CD4-positive, alpha-beta T cell (primary cell): ENCODE measurements at regions not wholly inside any gene's neighbourhood (a gene's known extent, or its start where the extent isn't known, plus 50 kb on each side); places are given as distances from the start of the nearest gene placed in this dataset.

ENCODE experiments used
- ATAC-seq: fragments of 200-7000 bp; cut with Tn5 transposase; one replicate; pipeline ENCODE4 v1.10.0; 2022; ENCODE audit warnings: mild to moderate bottlenecking; ENCODE audit not compliant: poor library complexity
- CTCF ChIA-PET: fragments of 350-600 bp; sonication (Branson Sonifier 250); formaldehyde crosslinking; loops from one replicate; lab custom pipeline; 2021; ENCODE audit warnings: antibody characterized with exemption, inconsistent platforms; lab: Charles Lee
- POLR2A ChIA-PET: fragments of 350-600 bp; sonication (Branson Sonifier 250); formaldehyde crosslinking; loops from one replicate; lab custom pipeline; 2021; ENCODE audit warnings: antibody characterized with exemption, inconsistent platforms; lab: Charles Lee
- DNase-seq, 14 experiments: peaks; one replicate each; pipeline ENCODE4 v3.0.0-alpha.2; 2013 to 2020; ENCODE audit warnings: mixed read lengths in 2 of 14
- H3K27ac ChIP-seq, 2 donors: one replicate each; pipeline versions ENCODE4 v1.5.1 to v1.7.0; 2013; ENCODE audit warnings: low read length in 2 of 2, low read depth in 1 of 2, mild to moderate bottlenecking in 1 of 2
- H3K27me3 ChIP-seq, 2 experiments: 1 replicate in 1 of 2; 2 replicates in 1 of 2; pipeline versions ENCODE4 v1.6.1 to v1.7.0; 2013; ENCODE audit warnings: low read length in 2 of 2, control low read depth in 1 of 2, mild to moderate bottlenecking in 1 of 2, moderate library complexity in 1 of 2; ENCODE audit not compliant: insufficient read depth in 2 of 2, control insufficient read depth in 1 of 2
- H3K36me3 ChIP-seq: one replicate; pipeline ENCODE4 v1.6.1; 2013; ENCODE audit warnings: low read length, control low read depth; ENCODE audit not compliant: insufficient read depth
- H3K4me1 ChIP-seq: one replicate; pipeline ENCODE4 v1.6.1; 2013; ENCODE audit warnings: low read length, control low read depth; ENCODE audit not compliant: insufficient read depth
- H3K4me3 ChIP-seq: one replicate; pipeline ENCODE4 v1.5.1; 2013; ENCODE audit warnings: mild to moderate bottlenecking, low read length, moderate library complexity
- H3K9me3 ChIP-seq, 2 experiments: 1 replicate in 1 of 2; 2 replicates in 1 of 2; pipeline versions ENCODE4 v1.6.1 to v1.7.0; 2013; ENCODE audit warnings: low read length in 2 of 2, mild to moderate bottlenecking in 2 of 2, control low read depth in 1 of 2, moderate library complexity in 1 of 2; ENCODE audit not compliant: control insufficient read depth in 1 of 2, insufficient read depth in 1 of 2
- H3K27ac Mint-ChIP-seq: one replicate; pipeline ENCODE4 v1.8.0; 2020; ENCODE audit warnings: mixed read lengths
- H3K27me3 Mint-ChIP-seq: one replicate; pipeline ENCODE4 v1.8.0; 2021; ENCODE audit warnings: mixed read lengths
- H3K36me3 Mint-ChIP-seq: one replicate; pipeline ENCODE4 v1.8.0; 2021; ENCODE audit warnings: low read depth, mixed read lengths
- H3K4me1 Mint-ChIP-seq: one replicate; pipeline ENCODE4 v1.8.0; 2021; ENCODE audit warnings: low read depth, mixed read lengths
- H3K4me3 Mint-ChIP-seq: one replicate; pipeline ENCODE4 v1.8.0; 2020; ENCODE audit warnings: mild to moderate bottlenecking, mixed read lengths
- H3K9me3 Mint-ChIP-seq: one replicate; pipeline ENCODE4 v1.8.0; 2020; ENCODE audit warnings: mixed read lengths
- intact Hi-C, 2 experiments: fragments of 100-400 bp; cut with DNase I in 1 of 2; cut with micrococcal nuclease in 1 of 2; formaldehyde crosslinking; loops; one replicate each; pipeline versions ENCODE4 v1.15.1 to v1.9.0; 2023 to 2025; cut with DNase I, micrococcal nuclease
- TF ChIP-seq, protein P1 (sequence below): fragments of 200-600 bp; IDR thresholded peaks from one replicate; pipeline ENCODE4 v1.8.0; 2022; ENCODE audit warnings: antibody characterized with exemption, mild to moderate bottlenecking

DNA sequence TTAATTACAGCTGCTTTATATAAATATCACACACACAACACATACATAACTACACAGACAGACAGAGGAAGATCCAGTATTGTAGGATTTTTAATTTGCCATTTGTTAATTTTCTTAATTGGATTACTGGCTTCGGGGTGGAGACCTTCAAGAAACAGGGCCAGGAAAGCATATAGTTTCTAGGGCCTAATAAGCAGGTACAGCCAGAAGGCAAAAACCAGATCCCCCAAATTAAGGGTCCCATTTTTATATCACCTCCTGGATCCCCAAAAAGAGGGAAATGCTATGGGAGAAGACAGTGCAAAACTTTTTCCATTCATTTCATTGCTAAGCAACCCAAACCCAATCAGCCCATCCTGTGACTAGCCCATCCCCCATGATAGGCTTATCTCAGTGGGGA is 373.3 kb upstream of the FAM174A start:
- H3K4me3 ChIP-seq, result no peak overlapping the region
- intact Hi-C loops, result no loop called here
- H3K4me1 ChIP-seq, result no peaks in the 10 kb centered on the region
- CTCF ChIA-PET, result no interaction called here
- Mint-ChIP-seq H3K4me3 (no peak overlapping the region), H3K4me1 (no peaks in the 10 kb centered on the region), H3K27ac (no peak overlapping the region), H3K27me3 (no peaks in the 10 kb centered on the region), H3K36me3 (no peaks in the 10 kb centered on the region), H3K9me3 (peaks cover 5% of the 10 kb centered on the region)
- H3K36me3 ChIP-seq, result no peaks in the 10 kb centered on the region
- ATAC-seq (no peak), DNase-seq (no peak)
- TF ChIP-seq, protein P1, sequence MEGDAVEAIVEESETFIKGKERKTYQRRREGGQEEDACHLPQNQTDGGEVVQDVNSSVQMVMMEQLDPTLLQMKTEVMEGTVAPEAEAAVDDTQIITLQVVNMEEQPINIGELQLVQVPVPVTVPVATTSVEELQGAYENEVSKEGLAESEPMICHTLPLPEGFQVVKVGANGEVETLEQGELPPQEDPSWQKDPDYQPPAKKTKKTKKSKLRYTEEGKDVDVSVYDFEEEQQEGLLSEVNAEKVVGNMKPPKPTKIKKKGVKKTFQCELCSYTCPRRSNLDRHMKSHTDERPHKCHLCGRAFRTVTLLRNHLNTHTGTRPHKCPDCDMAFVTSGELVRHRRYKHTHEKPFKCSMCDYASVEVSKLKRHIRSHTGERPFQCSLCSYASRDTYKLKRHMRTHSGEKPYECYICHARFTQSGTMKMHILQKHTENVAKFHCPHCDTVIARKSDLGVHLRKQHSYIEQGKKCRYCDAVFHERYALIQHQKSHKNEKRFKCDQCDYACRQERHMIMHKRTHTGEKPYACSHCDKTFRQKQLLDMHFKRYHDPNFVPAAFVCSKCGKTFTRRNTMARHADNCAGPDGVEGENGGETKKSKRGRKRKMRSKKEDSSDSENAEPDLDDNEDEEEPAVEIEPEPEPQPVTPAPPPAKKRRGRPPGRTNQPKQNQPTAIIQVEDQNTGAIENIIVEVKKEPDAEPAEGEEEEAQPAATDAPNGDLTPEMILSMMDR, result no peak
- H3K27me3 ChIP-seq, result no peaks in the 10 kb centered on the region
- H3K9me3 ChIP-seq, result peaks cover 0 to 5% of the 10 kb centered on the region in 2 experiments
- no peak overlapping the region for H3K27ac ChIP-seq
- POLR2A ChIA-PET, result no interaction called here

DNA sequence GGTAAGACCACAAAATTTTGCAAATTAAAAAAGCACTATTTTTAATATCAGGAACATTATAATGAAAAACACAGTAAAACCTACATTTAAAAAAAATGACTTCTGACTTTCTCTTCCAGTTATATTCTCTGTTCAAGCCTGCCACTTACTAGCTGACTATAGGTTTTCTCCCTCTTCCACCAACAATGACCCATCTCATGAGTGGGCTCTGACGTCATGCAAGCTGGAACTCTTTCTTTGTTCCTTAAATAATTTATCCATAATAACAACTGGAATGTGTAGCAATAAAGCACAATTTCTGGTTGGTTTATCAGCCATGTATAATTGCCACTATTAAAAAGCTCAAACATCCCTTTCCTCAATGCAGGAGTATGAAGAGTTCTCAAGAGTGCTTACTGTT is 378.1 kb upstream of the FAM174A start:
- POLR2A ChIA-PET, result no interaction called here
- ATAC-seq, result no peak
- intact Hi-C loops, result no loop called here

DNA sequence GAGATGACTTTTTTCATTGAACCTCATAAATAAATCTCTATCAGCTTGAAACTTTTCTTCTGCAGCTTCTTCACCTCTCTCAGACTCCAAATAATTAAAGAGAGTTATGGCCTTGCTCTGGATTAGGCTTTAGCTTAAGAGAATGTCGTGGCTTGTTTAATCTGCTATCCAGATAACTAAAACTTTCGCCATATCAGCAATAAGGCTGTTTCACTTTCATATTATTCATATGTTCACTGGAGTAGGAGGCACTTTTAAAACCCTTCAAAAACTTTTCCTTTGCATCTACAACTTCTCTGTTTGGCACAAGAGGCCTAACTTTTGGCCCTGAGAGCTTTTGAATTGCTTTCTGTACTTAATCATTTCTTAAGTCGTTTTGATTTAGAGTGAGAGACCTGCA is 386.9 kb upstream of the FAM174A start:
- no peak for DNase-seq
- TF ChIP-seq, protein P1, result no peak
- H3K4me3 Mint-ChIP-seq, result no peak overlapping the region
- H3K4me1 Mint-ChIP-seq, result no peaks in the 10 kb centered on the region
- Histone ChIP-seq H3K4me3 (no peak overlapping the region), H3K9me3 (no peaks in the 10 kb centered on the region), H3K36me3 (no peaks in the 10 kb centered on the region), H3K4me1 (no peaks in the 10 kb centered on the region), H3K27ac (no peak overlapping the region), H3K27me3 (no peaks in the 10 kb centered on the region)
- CTCF ChIA-PET, result no interaction called here
- ATAC-seq, result no peak
- intact Hi-C loops, result no loop called here
- no peak overlapping the region for H3K27ac Mint-ChIP-seq
- POLR2A ChIA-PET, result no interaction called here
- no peaks in the 10 kb centered on the region for H3K36me3 Mint-ChIP-seq
- no peaks in the 10 kb centered on the region for H3K27me3 Mint-ChIP-seq
- no peaks in the 10 kb centered on the region for H3K9me3 Mint-ChIP-seq

More for the DNA sequence above, 378.1 kb upstream of the FAM174A start:
- Histone ChIP-seq H3K36me3 (no peaks in the 10 kb centered on the region), H3K4me1 (no peaks in the 10 kb centered on the region), H3K27ac (no peak overlapping the region), H3K27me3 (no peaks in the 10 kb centered on the region), H3K4me3 (no peak overlapping the region), H3K9me3 (peaks cover 0 to 4% of the 10 kb centered on the region in 2 experiments)
- no peaks in the 10 kb centered on the region for H3K4me1 Mint-ChIP-seq
- no peak for DNase-seq
- no peak overlapping the region for H3K4me3 Mint-ChIP-seq
- TF ChIP-seq, protein P1, result no peak
- H3K36me3 Mint-ChIP-seq, result no peaks in the 10 kb centered on the region
- H3K27me3 Mint-ChIP-seq, result no peaks in the 10 kb centered on the region
- H3K27ac Mint-ChIP-seq, result no peak overlapping the region
- CTCF ChIA-PET, result no interaction called here
- peaks cover 4% of the 10 kb centered on the region for H3K9me3 Mint-ChIP-seq
